ENCODE measurements at regions not wholly inside any gene's neighbourhood (a gene's known extent, or its start where the extent isn't known, plus 50 kb on each side); places are given as distances from the start of the nearest gene placed in this dataset.

DNA sequence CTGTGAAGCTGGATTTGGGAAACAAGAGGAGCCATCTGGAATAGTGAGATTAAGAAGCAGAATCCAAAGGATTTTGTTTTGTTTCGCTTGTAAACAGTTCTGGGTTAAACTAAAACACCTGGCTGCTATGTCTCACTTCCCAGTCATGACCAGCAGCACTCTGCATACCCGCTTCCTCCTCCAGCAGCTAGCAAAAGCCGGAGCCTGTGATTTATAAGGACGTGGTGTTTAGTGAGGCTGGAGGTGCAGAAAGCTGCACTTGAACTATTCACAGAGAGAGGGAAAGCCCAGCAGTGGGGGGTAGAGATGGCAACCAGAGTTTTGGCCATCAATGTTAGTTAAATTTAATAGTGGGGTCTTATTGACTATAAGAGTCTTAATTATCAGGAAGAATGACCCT is 240.2 kb downstream of the AJAP1 start (continued):
- TF ChIP-seq, protein P1, sequence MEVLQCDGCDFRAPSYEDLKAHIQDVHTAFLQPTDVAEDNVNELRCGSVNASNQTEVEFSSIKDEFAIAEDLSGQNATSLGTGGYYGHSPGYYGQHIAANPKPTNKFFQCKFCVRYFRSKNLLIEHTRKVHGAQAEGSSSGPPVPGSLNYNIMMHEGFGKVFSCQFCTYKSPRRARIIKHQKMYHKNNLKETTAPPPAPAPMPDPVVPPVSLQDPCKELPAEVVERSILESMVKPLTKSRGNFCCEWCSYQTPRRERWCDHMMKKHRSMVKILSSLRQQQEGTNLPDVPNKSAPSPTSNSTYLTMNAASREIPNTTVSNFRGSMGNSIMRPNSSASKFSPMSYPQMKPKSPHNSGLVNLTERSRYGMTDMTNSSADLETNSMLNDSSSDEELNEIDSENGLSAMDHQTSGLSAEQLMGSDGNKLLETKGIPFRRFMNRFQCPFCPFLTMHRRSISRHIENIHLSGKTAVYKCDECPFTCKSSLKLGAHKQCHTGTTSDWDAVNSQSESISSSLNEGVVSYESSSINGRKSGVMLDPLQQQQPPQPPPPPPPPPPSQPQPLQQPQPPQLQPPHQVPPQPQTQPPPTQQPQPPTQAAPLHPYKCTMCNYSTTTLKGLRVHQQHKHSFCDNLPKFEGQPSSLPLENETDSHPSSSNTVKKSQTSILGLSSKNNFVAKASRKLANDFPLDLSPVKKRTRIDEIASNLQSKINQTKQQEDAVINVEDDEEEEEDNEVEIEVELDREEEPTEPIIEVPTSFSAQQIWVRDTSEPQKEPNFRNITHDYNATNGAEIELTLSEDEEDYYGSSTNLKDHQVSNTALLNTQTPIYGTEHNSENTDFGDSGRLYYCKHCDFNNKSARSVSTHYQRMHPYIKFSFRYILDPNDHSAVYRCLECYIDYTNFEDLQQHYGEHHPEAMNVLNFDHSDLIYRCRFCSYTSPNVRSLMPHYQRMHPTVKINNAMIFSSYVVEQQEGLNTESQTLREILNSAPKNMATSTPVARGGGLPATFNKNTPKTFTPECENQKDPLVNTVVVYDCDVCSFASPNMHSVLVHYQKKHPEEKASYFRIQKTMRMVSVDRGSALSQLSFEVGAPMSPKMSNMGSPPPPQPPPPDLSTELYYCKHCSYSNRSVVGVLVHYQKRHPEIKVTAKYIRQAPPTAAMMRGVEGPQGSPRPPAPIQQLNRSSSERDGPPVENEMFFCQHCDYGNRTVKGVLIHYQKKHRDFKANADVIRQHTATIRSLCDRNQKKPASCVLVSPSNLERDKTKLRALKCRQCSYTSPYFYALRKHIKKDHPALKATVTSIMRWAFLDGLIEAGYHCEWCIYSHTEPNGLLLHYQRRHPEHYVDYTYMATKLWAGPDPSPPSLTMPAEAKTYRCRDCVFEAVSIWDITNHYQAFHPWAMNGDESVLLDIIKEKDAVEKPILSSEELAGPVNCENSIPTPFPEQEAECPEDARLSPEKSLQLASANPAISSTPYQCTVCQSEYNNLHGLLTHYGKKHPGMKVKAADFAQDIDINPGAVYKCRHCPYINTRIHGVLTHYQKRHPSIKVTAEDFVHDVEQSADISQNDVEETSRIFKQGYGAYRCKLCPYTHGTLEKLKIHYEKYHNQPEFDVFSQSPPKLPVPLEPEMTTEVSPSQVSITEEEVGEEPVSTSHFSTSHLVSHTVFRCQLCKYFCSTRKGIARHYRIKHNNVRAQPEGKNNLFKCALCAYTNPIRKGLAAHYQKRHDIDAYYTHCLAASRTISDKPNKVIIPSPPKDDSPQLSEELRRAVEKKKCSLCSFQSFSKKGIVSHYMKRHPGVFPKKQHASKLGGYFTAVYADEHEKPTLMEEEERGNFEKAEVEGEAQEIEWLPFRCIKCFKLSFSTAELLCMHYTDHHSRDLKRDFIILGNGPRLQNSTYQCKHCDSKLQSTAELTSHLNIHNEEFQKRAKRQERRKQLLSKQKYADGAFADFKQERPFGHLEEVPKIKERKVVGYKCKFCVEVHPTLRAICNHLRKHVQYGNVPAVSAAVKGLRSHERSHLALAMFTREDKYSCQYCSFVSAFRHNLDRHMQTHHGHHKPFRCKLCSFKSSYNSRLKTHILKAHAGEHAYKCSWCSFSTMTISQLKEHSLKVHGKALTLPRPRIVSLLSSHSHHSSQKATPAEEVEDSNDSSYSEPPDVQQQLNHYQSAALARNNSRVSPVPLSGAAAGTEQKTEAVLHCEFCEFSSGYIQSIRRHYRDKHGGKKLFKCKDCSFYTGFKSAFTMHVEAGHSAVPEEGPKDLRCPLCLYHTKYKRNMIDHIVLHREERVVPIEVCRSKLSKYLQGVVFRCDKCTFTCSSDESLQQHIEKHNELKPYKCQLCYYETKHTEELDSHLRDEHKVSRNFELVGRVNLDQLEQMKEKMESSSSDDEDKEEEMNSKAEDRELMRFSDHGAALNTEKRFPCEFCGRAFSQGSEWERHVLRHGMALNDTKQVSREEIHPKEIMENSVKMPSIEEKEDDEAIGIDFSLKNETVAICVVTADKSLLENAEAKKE (CRISPR knock-in tag; IDR thresholded peaks at IDR 0.05) = no peak
- TF ChIP-seq STAT1 (IDR thresholded peaks at IDR 0.05; ENCODE audit: unreplicated experiment) (no peak), ZNF331 (CRISPR knock-in tag; IDR thresholded peaks at IDR 0.05; ENCODE audit: low read depth) (no peak)
- TF ChIP-seq, protein P2, sequence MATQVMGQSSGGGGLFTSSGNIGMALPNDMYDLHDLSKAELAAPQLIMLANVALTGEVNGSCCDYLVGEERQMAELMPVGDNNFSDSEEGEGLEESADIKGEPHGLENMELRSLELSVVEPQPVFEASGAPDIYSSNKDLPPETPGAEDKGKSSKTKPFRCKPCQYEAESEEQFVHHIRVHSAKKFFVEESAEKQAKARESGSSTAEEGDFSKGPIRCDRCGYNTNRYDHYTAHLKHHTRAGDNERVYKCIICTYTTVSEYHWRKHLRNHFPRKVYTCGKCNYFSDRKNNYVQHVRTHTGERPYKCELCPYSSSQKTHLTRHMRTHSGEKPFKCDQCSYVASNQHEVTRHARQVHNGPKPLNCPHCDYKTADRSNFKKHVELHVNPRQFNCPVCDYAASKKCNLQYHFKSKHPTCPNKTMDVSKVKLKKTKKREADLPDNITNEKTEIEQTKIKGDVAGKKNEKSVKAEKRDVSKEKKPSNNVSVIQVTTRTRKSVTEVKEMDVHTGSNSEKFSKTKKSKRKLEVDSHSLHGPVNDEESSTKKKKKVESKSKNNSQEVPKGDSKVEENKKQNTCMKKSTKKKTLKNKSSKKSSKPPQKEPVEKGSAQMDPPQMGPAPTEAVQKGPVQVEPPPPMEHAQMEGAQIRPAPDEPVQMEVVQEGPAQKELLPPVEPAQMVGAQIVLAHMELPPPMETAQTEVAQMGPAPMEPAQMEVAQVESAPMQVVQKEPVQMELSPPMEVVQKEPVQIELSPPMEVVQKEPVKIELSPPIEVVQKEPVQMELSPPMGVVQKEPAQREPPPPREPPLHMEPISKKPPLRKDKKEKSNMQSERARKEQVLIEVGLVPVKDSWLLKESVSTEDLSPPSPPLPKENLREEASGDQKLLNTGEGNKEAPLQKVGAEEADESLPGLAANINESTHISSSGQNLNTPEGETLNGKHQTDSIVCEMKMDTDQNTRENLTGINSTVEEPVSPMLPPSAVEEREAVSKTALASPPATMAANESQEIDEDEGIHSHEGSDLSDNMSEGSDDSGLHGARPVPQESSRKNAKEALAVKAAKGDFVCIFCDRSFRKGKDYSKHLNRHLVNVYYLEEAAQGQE (IDR thresholded peaks at IDR 0.05; ENCODE audit: unreplicated experiment) = no peak

- H3K36me3 Mint-ChIP-seq (ENCODE audit: low read depth) = peaks cover 4% of the 10 kb centered on the region; the same call in 1 of the 3 replicates
- H3K4me3 Mint-ChIP-seq = no peak overlapping the region
- H3K27me3 Mint-ChIP-seq (ENCODE audit: insufficient read depth, low read depth, poor library complexity) = peaks cover 13% of the 10 kb centered on the region
- H3K27ac ChIP-seq (ENCODE audit: low read depth) = no peak overlapping the region
- no peaks in the 10 kb centered on the region for H3K27me3 ChIP-seq (ENCODE audit: insufficient read depth)
- no peaks in the 10 kb centered on the region for H3K79me2 ChIP-seq (replicated peaks; ENCODE audit: insufficient read depth)
- ATAC-seq (peak; percentile 82), DNase-seq (ENCODE audit: low spot score) (no peak)
- no peaks in the 10 kb centered on the region for H3K9me2 ChIP-seq (ENCODE audit: insufficient read depth)
- no peaks in the 10 kb centered on the region for H3F3A ChIP-seq (replicated peaks; ENCODE audit: low read depth)
- H3K36me3 ChIP-seq (ENCODE audit: insufficient read depth) = no peaks in the 10 kb centered on the region; the same call in 1 of the 2 replicates
- no peaks in the 10 kb centered on the region for H4K20me1 ChIP-seq (replicated peaks; ENCODE audit: insufficient read depth)
- H2AFZ ChIP-seq = no peak overlapping the region
- peaks cover 21% of the 10 kb centered on the region for H3K9me3 Mint-ChIP-seq
- no peak overlapping the region for H3K27ac Mint-ChIP-seq
- H3K4me1 Mint-ChIP-seq = peaks cover 18% of the 10 kb centered on the region
- H3K4me2 ChIP-seq = no peak overlapping the region
- H3K4me3 ChIP-seq = no peak overlapping the region
- H3K4me1 ChIP-seq (ENCODE audit: insufficient read depth) = no peaks in the 10 kb centered on the region
- no peak for TF ChIP-seq JUNB (IDR thresholded peaks at IDR 0.05; ENCODE audit: unreplicated experiment)
- TF ChIP-seq ETS1 (IDR thresholded peaks at IDR 0.05) = no peak
- TF ChIP-seq ZNF331 (CRISPR knock-in tag; IDR thresholded peaks at IDR 0.05; ENCODE audit: low read depth) = no peak
- no peak for TF ChIP-seq POLR2AphosphoS5 (IDR thresholded peaks at IDR 0.05; ENCODE audit: low read depth)
These were observed 226.2 kb downstream of the AJAP1 start for GRCh38 chr1:4880626-4881025.
